DND-41 (cell line): ENCODE measurements at regions not wholly inside any gene's neighbourhood (a gene's known extent, or its start where the extent isn't known, plus 50 kb on each side); places are given as distances from the start of the nearest gene placed in this dataset.

Experiments
- ATAC-seq: fragments of 200-7000 bp; cut with Tn5 transposase; 3 replicates; pipeline ENCODE4 v1.9.1; 2021; ENCODE audit warnings: low read depth; ENCODE audit not compliant: insufficient read depth
- DNase-seq: peaks from one replicate; pipeline ENCODE4 v3.0.0-alpha.2; 2020
- H2AFZ ChIP-seq: 2 replicates; pipeline ENCODE4 v1.6.0; 2012; ENCODE audit warnings: low read depth, low read length
- H3K27ac ChIP-seq: 2 replicates; pipeline ENCODE4 v1.5.1; 2012; ENCODE audit warnings: low read length, inconsistent platforms
- H3K27me3 ChIP-seq: fragments of 200-600 bp; sonication (generic); 2 replicates; pipeline ENCODE4 v1.6.0; 2012; ENCODE audit warnings: low read length, mild to moderate bottlenecking, inconsistent platforms; ENCODE audit not compliant: insufficient read depth, poor library complexity
- H3K36me3 ChIP-seq: 2 replicates; pipeline ENCODE4 v1.5.1; 2012; ENCODE audit warnings: low read length, inconsistent platforms; ENCODE audit not compliant: insufficient read depth
- H3K4me1 ChIP-seq: 2 replicates; pipeline ENCODE4 v1.5.1; 2012; ENCODE audit warnings: mild to moderate bottlenecking, low read length; ENCODE audit not compliant: insufficient read depth
- H3K4me2 ChIP-seq: 2 replicates; pipeline ENCODE4 v1.6.0; 2012; ENCODE audit warnings: mild to moderate bottlenecking, moderate library complexity, low read length, inconsistent platforms; ENCODE audit not compliant: insufficient read depth
- H3K4me3 ChIP-seq, 2 experiments: fragments of 200-600 bp in 1 of 2; shearing (Covaris generic) in 1 of 2; 2 replicates each; pipeline ENCODE4 v1.5.1; 2012 to 2016; ENCODE audit warnings: inconsistent platforms in 2 of 2, low read length in 2 of 2, mild to moderate bottlenecking in 2 of 2, low read depth in 1 of 2, moderate library complexity in 1 of 2
- H3K79me2 ChIP-seq: 2 replicates; pipeline ENCODE4 v1.6.0; 2012; ENCODE audit warnings: low read length, inconsistent platforms; ENCODE audit not compliant: insufficient read depth
- H3K9ac ChIP-seq: 2 replicates; pipeline ENCODE4 v1.6.0; 2012; ENCODE audit warnings: low read depth, mild to moderate bottlenecking, inconsistent platforms, low read length, moderate library complexity
- H3K9me3 ChIP-seq: 2 replicates; pipeline ENCODE4 v1.5.1; 2012; ENCODE audit warnings: low read length, moderate library complexity, mild to moderate bottlenecking, inconsistent platforms; ENCODE audit not compliant: insufficient read depth, severe bottlenecking
- H4K20me1 ChIP-seq: 2 replicates; pipeline ENCODE4 v1.6.0; 2012; ENCODE audit warnings: low read length; ENCODE audit not compliant: insufficient read depth
- CTCF ChIP-seq: IDR thresholded peaks from 2 replicates; pipeline ENCODE4 v1.5.1; 2012; ENCODE audit warnings: borderline replicate concordance, low read length, moderate library complexity, mild to moderate bottlenecking; ENCODE audit not compliant: poor library complexity, severe bottlenecking; ENCODE audit errors: extremely low read depth
- EZH2 ChIP-seq: IDR thresholded peaks from 3 replicates; pipeline ENCODE4 v1.6.1; 2012; ENCODE audit warnings: borderline replicate concordance, low read depth, mild to moderate bottlenecking, moderate library complexity, low read length, inconsistent platforms; ENCODE audit not compliant: severe bottlenecking

- no peak overlapping the region for H2AFZ ChIP-seq
- H3K79me2 ChIP-seq: no peaks in the 10 kb centered on the region
- H4K20me1 ChIP-seq: no peaks in the 10 kb centered on the region; the same call in 1 of the 2 replicates
- H3K27me3 ChIP-seq: peaks cover 39% of the 10 kb centered on the region
- H3K4me3 ChIP-seq: no peak overlapping the region
- H3K9me3 ChIP-seq: no peaks in the 10 kb centered on the region
- peak; percentile 98 for ATAC-seq
- no peak overlapping the region for H3K4me2 ChIP-seq
- H3K36me3 ChIP-seq: no peaks in the 10 kb centered on the region
- no peak overlapping the region for H3K27ac ChIP-seq
- TF ChIP-seq CTCF (no peak), EZH2 (no peak)
- no peak overlapping the region for H3K9ac ChIP-seq
- H3K4me1 ChIP-seq: peaks cover 15% of the 10 kb centered on the region
- DNase-seq: no peak
Observed at GRCh38 chr2:198326431-198326830, 522.0 kb downstream of the PLCL1 start.

- no peak overlapping the region for H3K4me3 ChIP-seq
- ATAC-seq (no peak), DNase-seq (no peak)
- TF ChIP-seq EZH2 (no peak), CTCF (no peak)
- H3K27me3 ChIP-seq: peaks cover 48% of the 10 kb centered on the region
- H4K20me1 ChIP-seq: no peaks in the 10 kb centered on the region; the same call in 1 of the 2 replicates
- peaks cover 15% of the 10 kb centered on the region for H3K4me1 ChIP-seq
- H3K79me2 ChIP-seq: no peaks in the 10 kb centered on the region
- H3K27ac ChIP-seq: no peak overlapping the region
- no peaks in the 10 kb centered on the region for H3K9me3 ChIP-seq
- H2AFZ ChIP-seq: no peak overlapping the region
- H3K9ac ChIP-seq: no peak overlapping the region
- H3K36me3 ChIP-seq: no peaks in the 10 kb centered on the region
- no peak overlapping the region for H3K4me2 ChIP-seq
Observed at GRCh38 chr2:198325359-198325758, 521.0 kb downstream of the PLCL1 start.

- Histone ChIP-seq H3K36me3 (no peaks in the 10 kb centered on the region), H3K9ac (no peak overlapping the region), H3K79me2 (no peaks in the 10 kb centered on the region), H3K27ac (no peak overlapping the region), H2AFZ (no peak overlapping the region), H3K9me3 (no peaks in the 10 kb centered on the region), H4K20me1 (no peaks in the 10 kb centered on the region; the same call in 1 of the 2 replicates), H3K4me3 (no peak overlapping the region), H3K4me2 (no peak overlapping the region), H3K4me1 (peaks cover 15% of the 10 kb centered on the region), H3K27me3 (peaks cover 51% of the 10 kb centered on the region)
- no peak for ATAC-seq
- no peak for DNase-seq
- TF ChIP-seq CTCF: no peak
- TF ChIP-seq EZH2: no peak
Observed at GRCh38 chr2:198324071-198324470, 519.7 kb downstream of the PLCL1 start.

GRCh38 chr2:198322275-198322674 lies 517.9 kb downstream of the PLCL1 start:
- H3K4me2 ChIP-seq: no peak overlapping the region
- no peak for DNase-seq
- TF ChIP-seq EZH2 (no peak), CTCF (peak; percentile 51)
- H2AFZ ChIP-seq: no peak overlapping the region
- no peaks in the 10 kb centered on the region for H3K36me3 ChIP-seq
- H3K4me1 ChIP-seq: peaks cover 15% of the 10 kb centered on the region
- no peak for ATAC-seq
- no peaks in the 10 kb centered on the region for H3K9me3 ChIP-seq
- H3K27me3 ChIP-seq: peaks cover 51% of the 10 kb centered on the region
- no peaks in the 10 kb centered on the region for H3K79me2 ChIP-seq
- no peak overlapping the region for H3K9ac ChIP-seq
- H3K27ac ChIP-seq: no peak overlapping the region
- H3K4me3 ChIP-seq: no peak overlapping the region
- no peaks in the 10 kb centered on the region for H4K20me1 ChIP-seq
